ENCODE measurements at regions not wholly inside any gene's neighbourhood (a gene's known extent, or its start where the extent isn't known, plus 50 kb on each side); places are given as distances from the start of the nearest gene placed in this dataset.

DNA sequence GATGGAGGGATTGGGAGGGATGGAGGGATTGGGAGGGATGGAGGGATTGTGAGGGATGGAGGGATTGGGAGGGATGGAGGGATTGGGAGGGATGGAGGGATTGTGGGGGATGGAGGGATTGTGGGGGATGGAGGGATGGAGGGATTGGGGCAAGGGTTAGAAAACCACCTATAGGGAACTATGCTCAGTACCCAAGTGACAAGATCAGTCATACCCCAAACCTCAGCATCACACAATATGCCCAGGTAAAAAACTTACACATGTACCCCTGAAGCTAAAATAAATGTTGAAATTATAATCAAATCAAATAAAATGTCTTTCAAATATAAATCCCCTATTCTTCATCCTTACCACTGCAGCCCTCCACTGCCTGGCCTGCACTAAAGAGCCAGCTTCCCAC lies 72.8 kb upstream of the HNRNPU start:
- H3K27me3 ChIP-seq: no peaks in the 10 kb centered on the region
- H3K36me3 ChIP-seq: no peaks in the 10 kb centered on the region
- no peak for DNase-seq
- intact Hi-C loops (cut with DNase I; ENCODE audit: low total_unique reads): no loop called here
- no peaks in the 10 kb centered on the region for H3K9me3 ChIP-seq
- no peak overlapping the region for H3K27ac ChIP-seq
- no peaks in the 10 kb centered on the region for H3K4me1 ChIP-seq
- TF ChIP-seq, protein P1, sequence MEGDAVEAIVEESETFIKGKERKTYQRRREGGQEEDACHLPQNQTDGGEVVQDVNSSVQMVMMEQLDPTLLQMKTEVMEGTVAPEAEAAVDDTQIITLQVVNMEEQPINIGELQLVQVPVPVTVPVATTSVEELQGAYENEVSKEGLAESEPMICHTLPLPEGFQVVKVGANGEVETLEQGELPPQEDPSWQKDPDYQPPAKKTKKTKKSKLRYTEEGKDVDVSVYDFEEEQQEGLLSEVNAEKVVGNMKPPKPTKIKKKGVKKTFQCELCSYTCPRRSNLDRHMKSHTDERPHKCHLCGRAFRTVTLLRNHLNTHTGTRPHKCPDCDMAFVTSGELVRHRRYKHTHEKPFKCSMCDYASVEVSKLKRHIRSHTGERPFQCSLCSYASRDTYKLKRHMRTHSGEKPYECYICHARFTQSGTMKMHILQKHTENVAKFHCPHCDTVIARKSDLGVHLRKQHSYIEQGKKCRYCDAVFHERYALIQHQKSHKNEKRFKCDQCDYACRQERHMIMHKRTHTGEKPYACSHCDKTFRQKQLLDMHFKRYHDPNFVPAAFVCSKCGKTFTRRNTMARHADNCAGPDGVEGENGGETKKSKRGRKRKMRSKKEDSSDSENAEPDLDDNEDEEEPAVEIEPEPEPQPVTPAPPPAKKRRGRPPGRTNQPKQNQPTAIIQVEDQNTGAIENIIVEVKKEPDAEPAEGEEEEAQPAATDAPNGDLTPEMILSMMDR (IDR thresholded peaks at IDR 0.05): no peak
- no peak for TF ChIP-seq POLR2A (IDR thresholded peaks at IDR 0.05)
- no peak overlapping the region for H3K4me3 ChIP-seq

DNA sequence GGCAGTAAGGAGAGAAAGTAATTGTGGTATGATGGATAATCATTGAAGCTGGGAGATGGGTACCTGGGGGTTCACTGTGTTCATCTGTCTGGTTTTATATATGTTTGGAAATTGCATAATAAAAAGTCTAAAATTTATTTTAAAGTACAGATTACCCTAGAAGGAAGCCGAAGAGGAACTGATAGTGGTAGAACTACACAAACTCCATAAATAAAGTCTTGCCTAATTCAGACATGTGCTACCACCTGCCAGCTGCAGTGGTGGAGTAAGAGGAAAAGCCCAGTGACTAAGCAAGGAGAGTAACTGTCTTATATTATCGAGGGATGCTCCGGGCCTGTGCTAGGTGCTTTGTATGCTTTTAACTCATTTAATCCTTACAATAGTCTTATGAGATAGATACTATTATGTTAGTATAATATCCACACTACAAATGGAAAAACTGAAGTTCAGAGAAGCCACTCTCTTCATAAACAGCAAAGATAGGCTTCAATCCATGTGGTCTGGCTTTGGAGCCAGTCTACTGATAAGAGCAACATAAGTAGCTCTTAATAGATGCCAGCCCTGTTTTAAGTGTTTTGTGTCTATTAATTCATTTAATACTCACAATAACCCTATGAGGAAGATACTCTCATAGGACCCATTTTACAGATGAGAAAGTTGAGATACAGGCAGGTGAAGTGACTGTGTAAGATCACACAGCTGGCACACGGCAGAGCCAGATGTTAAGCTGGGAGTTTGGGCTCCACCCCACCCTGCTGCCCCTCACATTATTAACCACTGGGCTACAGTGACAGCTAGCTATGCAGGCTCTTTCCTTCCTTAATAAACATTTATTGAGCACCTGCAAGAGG lies 56.8 kb upstream of the HNRNPU start:
- intact Hi-C loops (cut with DNase I; ENCODE audit: low total_unique reads): no loop called here
- DNase-seq: no peak
- Histone ChIP-seq H3K27ac (no peak overlapping the region), H3K9me3 (no peaks in the 10 kb centered on the region), H3K4me1 (no peaks in the 10 kb centered on the region), H3K4me3 (no peak overlapping the region), H3K36me3 (no peaks in the 10 kb centered on the region), H3K27me3 (no peaks in the 10 kb centered on the region)
- TF ChIP-seq, protein P1 (IDR thresholded peaks at IDR 0.05): no peak
- TF ChIP-seq POLR2A (IDR thresholded peaks at IDR 0.05): no peak

DNA sequence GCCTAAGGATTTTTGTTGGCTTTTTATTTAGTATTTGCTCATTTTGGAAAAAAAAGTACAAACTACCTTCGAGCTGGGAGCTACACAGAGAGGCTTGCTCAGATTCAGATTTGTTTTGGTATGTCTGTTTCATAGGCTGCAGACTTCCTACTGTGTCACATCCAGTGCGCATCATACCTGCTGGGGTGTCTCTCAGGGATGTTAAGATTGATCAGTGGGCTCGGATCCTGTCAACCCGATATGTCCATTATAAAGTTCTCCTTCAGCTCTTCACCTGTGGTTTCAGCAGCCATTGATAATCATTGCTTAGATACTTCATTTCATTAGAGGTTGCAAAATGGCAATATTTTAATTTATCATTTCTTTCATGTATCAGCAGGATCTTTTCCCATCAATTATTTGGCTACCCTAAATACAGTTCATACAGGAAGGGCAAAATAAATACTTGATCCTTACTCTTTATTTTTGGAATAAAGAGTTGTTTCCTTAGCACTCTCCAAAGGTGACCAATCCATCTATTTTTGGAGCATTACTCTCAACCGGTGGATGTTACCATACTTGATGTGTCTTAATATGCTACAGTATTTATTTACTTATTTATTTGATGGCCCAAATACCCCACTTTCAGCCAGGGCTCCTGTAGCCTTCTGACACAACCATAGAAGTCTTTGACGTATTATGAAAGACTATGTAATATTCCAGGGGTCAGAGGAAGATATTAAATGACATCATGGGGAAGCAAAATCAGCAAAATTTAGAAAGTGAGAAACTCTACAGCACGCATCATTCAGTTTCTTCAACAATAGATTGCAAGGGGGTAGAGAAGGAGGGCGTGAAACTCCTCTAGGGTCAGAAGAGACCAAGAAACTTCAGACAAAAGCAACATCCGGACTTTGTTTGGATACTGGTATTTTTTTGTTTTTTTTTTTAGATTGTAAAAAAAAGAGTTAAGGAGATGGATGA lies 55.3 kb upstream of the HNRNPU start:
- no peaks in the 10 kb centered on the region for H3K4me1 ChIP-seq
- H3K4me3 ChIP-seq: peak overlapping the region; percentile 26 to 46
- H3K27me3 ChIP-seq: no peaks in the 10 kb centered on the region
- TF ChIP-seq POLR2A (IDR thresholded peaks at IDR 0.05): no peak
- TF ChIP-seq, protein P1 (IDR thresholded peaks at IDR 0.05): no peak
- no peaks in the 10 kb centered on the region for H3K9me3 ChIP-seq
- intact Hi-C loops (cut with DNase I; ENCODE audit: low total_unique reads): no loop called here
- no peak for DNase-seq
- H3K36me3 ChIP-seq: no peaks in the 10 kb centered on the region
- no peak overlapping the region for H3K27ac ChIP-seq

GRCh38 chr1:244918421-244919319 lies 54.3 kb upstream of the HNRNPU start:
- DNase-seq: peak; percentile 23 to 35
- H3K27ac ChIP-seq: no peak overlapping the region
- intact Hi-C loops (cut with DNase I; ENCODE audit: low total_unique reads): no loop called here
- TF ChIP-seq, protein P1 (IDR thresholded peaks at IDR 0.05): peak in 2 of 4 experiments; percentile 23 to 31
- TF ChIP-seq POLR2A (IDR thresholded peaks at IDR 0.05): no peak
- H3K9me3 ChIP-seq: no peaks in the 10 kb centered on the region
- H3K4me3 ChIP-seq: peak overlapping the region; percentile 26 to 46
- H3K36me3 ChIP-seq: no peaks in the 10 kb centered on the region
- H3K27me3 ChIP-seq: no peaks in the 10 kb centered on the region
- H3K4me1 ChIP-seq: no peaks in the 10 kb centered on the region
